ENCODE measurements at regions not wholly inside any gene's neighbourhood (a gene's known extent, or its start where the extent isn't known, plus 50 kb on each side); places are given as distances from the start of the nearest gene placed in this dataset.

DNA sequence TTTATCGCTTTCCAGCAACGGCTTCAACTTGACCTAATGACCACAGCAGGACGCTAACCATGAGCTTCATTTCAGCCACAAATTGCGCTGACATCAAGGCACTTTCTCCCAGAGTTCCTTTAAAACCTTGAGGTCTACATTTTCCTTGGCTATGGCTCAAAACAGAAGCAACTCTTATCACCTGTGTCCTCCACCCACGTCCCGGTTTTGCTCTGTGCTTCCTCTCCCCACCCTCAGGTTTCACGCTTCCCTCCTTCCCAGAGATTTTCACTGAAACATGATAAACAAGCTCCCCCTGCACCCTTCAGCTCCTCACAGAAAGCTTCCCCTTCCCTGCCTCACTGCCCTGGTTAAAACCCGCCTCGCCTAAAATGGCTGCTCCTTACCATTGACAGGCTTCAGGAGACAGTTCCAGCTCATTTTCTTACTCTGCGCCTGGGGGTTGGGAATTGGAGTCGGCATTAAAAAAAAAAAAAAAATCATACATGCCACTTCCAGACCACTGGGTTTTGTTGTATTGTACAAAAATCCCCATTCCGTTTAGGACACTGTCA, 229.5 kb downstream of the UBE3D start:
- DNase-seq, result no peak

GRCh38 chr6:82840571-82840970, 225.1 kb downstream of the UBE3D start:
- DNase-seq, result no peak

DNA sequence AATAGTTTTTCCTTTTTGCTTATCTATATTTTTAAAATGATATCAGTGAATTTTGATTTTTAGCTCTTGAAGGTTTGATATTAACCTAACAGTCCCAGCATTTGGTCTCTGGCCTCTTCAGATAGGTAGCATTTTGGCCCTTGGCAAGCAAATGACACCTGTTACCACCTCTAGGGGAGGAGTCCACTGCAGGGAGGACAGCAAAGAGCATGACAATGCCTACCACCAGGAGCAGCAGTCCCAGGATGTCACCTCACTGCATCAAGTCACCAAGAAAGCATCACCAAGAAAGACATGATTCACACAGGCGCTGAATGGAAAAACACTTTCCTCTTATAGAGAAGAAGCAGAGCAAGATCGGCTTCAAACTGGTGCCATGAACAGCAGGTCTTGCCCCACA, 224.3 kb downstream of the UBE3D start:
- DNase-seq, result no peak
